Liver (tissue), 8 donors: ENCODE measurements at regions not wholly inside any gene's neighbourhood (a gene's known extent, or its start where the extent isn't known, plus 50 kb on each side); places are given as distances from the start of the nearest gene placed in this dataset.

Experiments
- DNase-seq: peaks from one replicate; pipeline ENCODE4 v3.0.0-alpha.2; 2017; ENCODE audit warnings: low spot score
- H3K27ac ChIP-seq, 2 donors: one replicate each; pipeline ENCODE4 v1.7.0; 2013; ENCODE audit warnings: inconsistent platforms in 2 of 2, low read length in 2 of 2, control low read depth in 1 of 2, low read depth in 1 of 2, mild to moderate bottlenecking in 1 of 2
- H3K27me3 ChIP-seq, 4 donors: one replicate each; pipeline versions ENCODE4 v1.6.1 to v1.7.0; 2013; ENCODE audit warnings: low read length in 3 of 4, inconsistent platforms in 1 of 4, mild to moderate bottlenecking in 1 of 4, moderate library complexity in 1 of 4; ENCODE audit not compliant: control insufficient read depth in 4 of 4, insufficient read depth in 4 of 4
- H3K36me3 ChIP-seq, 4 donors: one replicate each; pipeline versions ENCODE4 v1.6.1 to v1.7.0; 2013; ENCODE audit warnings: low read length in 3 of 4, mild to moderate bottlenecking in 3 of 4, low read depth in 1 of 4, moderate library complexity in 1 of 4; ENCODE audit not compliant: control insufficient read depth in 4 of 4, insufficient read depth in 3 of 4
- H3K4me1 ChIP-seq, 4 donors: one replicate each; pipeline versions ENCODE4 v1.6.1 to v1.7.0; 2013; ENCODE audit warnings: low read length in 3 of 4, mild to moderate bottlenecking in 3 of 4, moderate library complexity in 1 of 4; ENCODE audit not compliant: control insufficient read depth in 4 of 4, insufficient read depth in 4 of 4
- H3K4me3 ChIP-seq, 3 donors: one replicate each; pipeline versions ENCODE4 v1.6.1 to v1.7.0; 2013; ENCODE audit warnings: low read length in 3 of 3, control low read depth in 1 of 3, low read depth in 1 of 3, mild to moderate bottlenecking in 1 of 3
- H3K9ac ChIP-seq, 2 donors: one replicate each; pipeline ENCODE4 v1.7.0; 2013; ENCODE audit warnings: low read length in 2 of 2, mild to moderate bottlenecking in 2 of 2, moderate library complexity in 2 of 2, control low read depth in 1 of 2, low read depth in 1 of 2
- H3K9me3 ChIP-seq, 4 donors: one replicate each; pipeline versions ENCODE4 v1.6.1 to v1.7.0; 2013; ENCODE audit warnings: low read length in 3 of 4; ENCODE audit not compliant: control insufficient read depth in 4 of 4
- ATF3 ChIP-seq: IDR thresholded peaks from 2 replicates; pipeline ENCODE4 v1.6.1; 2016; ENCODE audit warnings: antibody characterized with exemption
- CTCF ChIP-seq: fragments of 150-350 bp; IDR thresholded peaks from 2 replicates; pipeline ENCODE4 v1.5.1; 2017; ENCODE audit warnings: improper control_type of control experiment, low read depth, low read length; ENCODE audit not compliant: missing input control
- EGR1 ChIP-seq, 2 donors: IDR thresholded peaks; 2 replicates each; pipeline ENCODE4 v1.6.1; 2016 to 2018; ENCODE audit warnings: antibody characterized with exemption in 2 of 2, low read depth in 2 of 2
- FOXA1 ChIP-seq: IDR thresholded peaks from 2 replicates; pipeline ENCODE4 v1.6.1; 2016; ENCODE audit warnings: antibody characterized with exemption
- FOXA2 ChIP-seq: IDR thresholded peaks from 2 replicates; pipeline ENCODE4 v1.6.1; 2016; ENCODE audit warnings: antibody characterized with exemption
- GABPA ChIP-seq, 2 donors: IDR thresholded peaks in 1 of 2; conservative IDR thresholded peaks in 1 of 2; 2 replicates each; pipeline ENCODE4 v1.6.1; 2016; ENCODE audit warnings: antibody characterized with exemption in 2 of 2, mild to moderate bottlenecking in 1 of 2, moderate library complexity in 1 of 2
- HNF4A ChIP-seq, 2 donors: conservative IDR thresholded peaks; 2 replicates each; pipeline ENCODE4 v1.6.1; 2016; ENCODE audit warnings: antibody characterized with exemption in 2 of 2, mild to moderate bottlenecking in 2 of 2
- HNF4G ChIP-seq: IDR thresholded peaks from 2 replicates; pipeline ENCODE4 v1.6.1; 2016; ENCODE audit warnings: antibody characterized with exemption
- JUND ChIP-seq, 2 donors: IDR thresholded peaks; 2 replicates each; pipeline ENCODE4 v1.6.1; 2016; ENCODE audit warnings: antibody characterized with exemption in 2 of 2
- MAX ChIP-seq: IDR thresholded peaks from 2 replicates; pipeline ENCODE4 v1.6.1; 2016; ENCODE audit warnings: antibody characterized with exemption
- NR2F2 ChIP-seq: IDR thresholded peaks from 2 replicates; pipeline ENCODE4 v1.6.1; 2016; ENCODE audit warnings: antibody characterized with exemption
- RAD21 ChIP-seq, 2 donors: IDR thresholded peaks; 2 replicates each; pipeline ENCODE4 v1.6.1; 2016; ENCODE audit warnings: antibody characterized with exemption in 2 of 2, mild to moderate bottlenecking in 2 of 2
- REST ChIP-seq: IDR thresholded peaks from 2 replicates; pipeline ENCODE4 v1.6.1; 2016; ENCODE audit warnings: antibody characterized with exemption, mild to moderate bottlenecking
- RXRA ChIP-seq, 2 donors: IDR thresholded peaks; 2 replicates each; pipeline ENCODE4 v1.6.1; 2017 to 2018; ENCODE audit warnings: antibody characterized with exemption in 2 of 2, mild to moderate bottlenecking in 1 of 2
- SP1 ChIP-seq: IDR thresholded peaks from 2 replicates; pipeline ENCODE4 v1.6.1; 2018; ENCODE audit warnings: antibody characterized with exemption, mild to moderate bottlenecking
- TAF1 ChIP-seq: conservative IDR thresholded peaks from 2 replicates; pipeline ENCODE4 v1.6.1; 2016; ENCODE audit warnings: antibody characterized with exemption, mild to moderate bottlenecking
- YY1 ChIP-seq: IDR thresholded peaks from 2 replicates; pipeline ENCODE4 v1.6.1; 2016; ENCODE audit warnings: antibody characterized with exemption, mild to moderate bottlenecking
- ZBTB33 ChIP-seq: IDR thresholded peaks from 2 replicates; pipeline ENCODE4 v1.6.1; 2016; ENCODE audit warnings: antibody characterized with exemption
- WGBS: extraction: QIAGEN DNeasy Blood & Tissue Kit; methylation state at CpG from one replicate; pipeline ENCODE4 v1.1.7; 2013; 5-methylcytosine and 5-hydroxymethylcytosine counted together
- donor health status: healthy.
- donor health status: healthy.
- donor health status: healthy.
- donor health status: healthy.
- donor health status: healthy.

- Histone ChIP-seq H3K9ac (no peak overlapping the region), H3K27ac (no peak overlapping the region), H3K4me3 (no peak overlapping the region), H3K27me3 (no peaks in the 10 kb centered on the region), H3K4me1 (no peaks in the 10 kb centered on the region), H3K36me3 (no peaks in the 10 kb centered on the region), H3K9me3 (no peaks in the 10 kb centered on the region)
- TF ChIP-seq TAF1: no peak
- TF ChIP-seq GABPA (IDR thresholded peaks at IDR 0.05 in 1 of 2, conservative IDR thresholded peaks at IDR 0.05 in 1 of 2): no peak
- TF ChIP-seq RAD21 (IDR thresholded peaks at IDR 0.05): peak; percentile 72 to 79
- TF ChIP-seq CTCF: peak; percentile 50
- no peak for DNase-seq
- 33% methylated on average over 3 of the region's 3 CpGs for WGBS
These were observed 266.8 kb upstream of the CXCR4 start for GRCh38 chr2:136384531-136385303.

GRCh38 chr2:136383167-136383566 lies 265.2 kb upstream of the CXCR4 start:
- DNase-seq: no peak
- no peaks in the 10 kb centered on the region for H3K4me1 ChIP-seq
- TF ChIP-seq NR2F2 (no peak), FOXA2 (no peak), EGR1 (IDR thresholded peaks at IDR 0.05; ENCODE audit: low read depth in 2 of 2) (no peak), HNF4G (no peak), HNF4A (conservative IDR thresholded peaks at IDR 0.05) (no peak), RXRA (IDR thresholded peaks at IDR 0.05) (no peak), SP1 (no peak), FOXA1 (no peak), TAF1 (no peak), JUND (IDR thresholded peaks at IDR 0.05) (no peak), YY1 (no peak), MAX (no peak), ZBTB33 (no peak), CTCF (no peak), ATF3 (no peak), GABPA (IDR thresholded peaks at IDR 0.05 in 1 of 2, conservative IDR thresholded peaks at IDR 0.05 in 1 of 2) (no peak), RAD21 (IDR thresholded peaks at IDR 0.05) (no peak), REST (no peak)
- no peaks in the 10 kb centered on the region for H3K9me3 ChIP-seq
- H3K27me3 ChIP-seq: no peaks in the 10 kb centered on the region
- no peak overlapping the region for H3K9ac ChIP-seq
- H3K4me3 ChIP-seq: no peak overlapping the region
- H3K36me3 ChIP-seq: no peaks in the 10 kb centered on the region
- H3K27ac ChIP-seq: no peak overlapping the region
- WGBS: 85% methylated on average over 3 of the region's 3 CpGs
